ENCODE measurements at regions not wholly inside any gene's neighbourhood (a gene's known extent, or its start where the extent isn't known, plus 50 kb on each side); places are given as distances from the start of the nearest gene placed in this dataset.

- no peak for DNase-seq
These were observed 70.0 kb upstream of the C21orf91 start for GRCh38 chr21:17889171-17889570.

DNA sequence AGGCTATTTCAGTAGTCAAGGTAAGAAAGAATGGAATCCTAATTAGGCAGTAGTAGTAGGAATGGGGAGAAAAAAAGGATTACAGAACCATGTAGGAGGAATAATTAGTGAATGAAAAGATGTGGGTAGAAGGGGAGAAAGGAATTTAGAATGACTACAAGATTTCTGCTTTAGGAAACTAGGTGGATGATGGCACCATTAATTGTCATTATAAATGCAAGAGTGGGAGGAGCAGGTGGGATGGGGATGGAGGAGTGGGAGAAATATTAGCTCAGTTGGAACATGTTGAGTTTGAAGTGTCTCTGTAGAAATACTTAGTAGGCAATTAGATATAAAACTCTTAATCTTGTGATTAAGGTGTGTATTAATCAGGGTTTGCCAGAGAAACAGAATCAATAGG is 50.0 kb upstream of the C21orf91 start:
- no peak for DNase-seq

Data from hematopoietic multipotent progenitor cell treated with erythropoietin and hydrocortisone succinate and interleukin-3 and kit ligand, for 8 days (in vitro differentiated cells).